Omental fat pad (tissue), 3 donors: ENCODE measurements at regions not wholly inside any gene's neighbourhood (a gene's known extent, or its start where the extent isn't known, plus 50 kb on each side); places are given as distances from the start of the nearest gene placed in this dataset.

ENCODE experiments used
- ATAC-seq: fragments of 150-250 bp; one replicate; pipeline ENCODE4 v1.9.1; 2016; ENCODE audit warnings: mild to moderate bottlenecking, moderate library complexity; ENCODE audit not compliant: low FRiP score
- DNase-seq: peaks from one replicate; pipeline ENCODE4 v3.0.0-alpha.2; 2019; ENCODE audit warnings: low spot score
- CTCF ChIP-seq, 3 donors: fragments of 450-650 bp; IDR thresholded peaks; one replicate each; pipeline ENCODE4 v1.5.1; 2016 to 2017; ENCODE audit warnings: antibody characterized with exemption in 3 of 3, mild to moderate bottlenecking in 3 of 3, moderate library complexity in 2 of 3

- DNase-seq = no peak
- ATAC-seq = no peak
- no peak for TF ChIP-seq CTCF (IDR thresholded peaks at IDR 0.05)
Observed at GRCh38 chr14:53858345-53858684, 98.3 kb downstream of the BMP4 start.

GRCh38 chr14:53857625-53858344, 98.8 kb downstream of the BMP4 start:
- no peak for TF ChIP-seq CTCF (IDR thresholded peaks at IDR 0.05)
- no peak for DNase-seq
- no peak for ATAC-seq

GRCh38 chr14:53855574-53855973, 101.1 kb downstream of the BMP4 start:
- DNase-seq (no peak), ATAC-seq (no peak)
- TF ChIP-seq CTCF (IDR thresholded peaks at IDR 0.05) = no peak

GRCh38 chr14:53855127-53855526, 101.5 kb downstream of the BMP4 start:
- ATAC-seq (no peak), DNase-seq (no peak)
- no peak for TF ChIP-seq CTCF (IDR thresholded peaks at IDR 0.05)

GRCh38 chr14:53851394-53852090, 105.1 kb downstream of the BMP4 start:
- no peak for TF ChIP-seq CTCF (IDR thresholded peaks at IDR 0.05)
- DNase-seq (no peak), ATAC-seq (peak; percentile 44)

- DNase-seq = no peak
- peak; percentile 83 for ATAC-seq
- no peak for TF ChIP-seq CTCF (IDR thresholded peaks at IDR 0.05)
Observed at GRCh38 chr14:53850714-53851296, 105.8 kb downstream of the BMP4 start.

GRCh38 chr14:53849549-53849948, 107.1 kb downstream of the BMP4 start:
- DNase-seq (no peak), ATAC-seq (no peak)
- no peak for TF ChIP-seq CTCF (IDR thresholded peaks at IDR 0.05)
